IPS-20b (cell line): ENCODE measurements at regions not wholly inside any gene's neighbourhood (a gene's known extent, or its start where the extent isn't known, plus 50 kb on each side); places are given as distances from the start of the nearest gene placed in this dataset.

ENCODE experiments used
- H3K27ac ChIP-seq: one replicate; pipeline ENCODE4 v1.5.1; 2013; ENCODE audit warnings: low read length
- H3K27me3 ChIP-seq: 2 replicates; pipeline ENCODE4 v1.6.1; 2013; ENCODE audit warnings: mild to moderate bottlenecking, low read length, inconsistent platforms; ENCODE audit not compliant: insufficient read depth
- H3K36me3 ChIP-seq: 2 replicates; pipeline ENCODE4 v1.6.1; 2013; ENCODE audit warnings: low read depth, mild to moderate bottlenecking, inconsistent platforms, low read length, moderate library complexity; ENCODE audit not compliant: insufficient read depth
- H3K4me1 ChIP-seq: 2 replicates; pipeline ENCODE4 v1.6.1; 2013; ENCODE audit warnings: mild to moderate bottlenecking, control low read depth, inconsistent platforms, low read length, moderate library complexity; ENCODE audit not compliant: insufficient read depth
- H3K4me3 ChIP-seq: 2 replicates; pipeline ENCODE4 v1.5.1; 2013; ENCODE audit warnings: mild to moderate bottlenecking, low read length, inconsistent platforms
- H3K9ac ChIP-seq: 2 replicates; pipeline ENCODE4 v1.6.1; 2013; ENCODE audit warnings: low read depth, mild to moderate bottlenecking, inconsistent platforms, low read length, moderate library complexity
- H3K9me3 ChIP-seq: 2 replicates; pipeline ENCODE4 v1.6.1; 2013; ENCODE audit warnings: mild to moderate bottlenecking, low read depth, low read length, inconsistent platforms; ENCODE audit not compliant: insufficient read depth

- Histone ChIP-seq H3K27me3 (no peaks in the 10 kb centered on the region), H3K9ac (no peak overlapping the region), H3K4me1 (no peaks in the 10 kb centered on the region), H3K4me3 (no peak overlapping the region), H3K36me3 (no peaks in the 10 kb centered on the region), H3K9me3 (no peaks in the 10 kb centered on the region), H3K27ac (no peak overlapping the region)
These were observed 120.8 kb downstream of the EDN1 start for GRCh38 chr6:12410946-12411345.

- Histone ChIP-seq H3K36me3 (no peaks in the 10 kb centered on the region), H3K4me1 (no peaks in the 10 kb centered on the region), H3K9me3 (no peaks in the 10 kb centered on the region), H3K27ac (no peak overlapping the region), H3K9ac (no peak overlapping the region), H3K4me3 (no peak overlapping the region), H3K27me3 (no peaks in the 10 kb centered on the region)
These were observed 124.0 kb downstream of the EDN1 start for GRCh38 chr6:12414096-12414675.

- Histone ChIP-seq H3K9me3 (no peaks in the 10 kb centered on the region), H3K36me3 (no peaks in the 10 kb centered on the region), H3K4me1 (0 out of 2 replicates have a peak, but pooled peaks cover 2% of the 10 kb centered on the region), H3K9ac (no peak overlapping the region), H3K27ac (no peak overlapping the region), H3K4me3 (no peak overlapping the region), H3K27me3 (no peaks in the 10 kb centered on the region)
These were observed 125.9 kb downstream of the EDN1 start for GRCh38 chr6:12415980-12416598.

GRCh38 chr6:12417191-12417590 is 127.0 kb downstream of the EDN1 start:
- no peak overlapping the region for H3K9ac ChIP-seq

GRCh38 chr6:12418946-12419345 is 128.8 kb downstream of the EDN1 start:
- no peaks in the 10 kb centered on the region for H3K27me3 ChIP-seq
- no peak overlapping the region for H3K4me3 ChIP-seq
- no peak overlapping the region for H3K27ac ChIP-seq
- no peaks in the 10 kb centered on the region for H3K9me3 ChIP-seq
- H3K36me3 ChIP-seq: no peaks in the 10 kb centered on the region
- 0 out of 2 replicates have a peak, but pooled peaks cover 2% of the 10 kb centered on the region for H3K4me1 ChIP-seq
- H3K9ac ChIP-seq: no peak overlapping the region

More at GRCh38 chr6:12417191-12417590, 127.0 kb downstream of the EDN1 start:
- Histone ChIP-seq H3K4me3 (no peak overlapping the region), H3K36me3 (no peaks in the 10 kb centered on the region), H3K4me1 (0 out of 2 replicates have a peak, but pooled peaks cover 2% of the 10 kb centered on the region), H3K27ac (no peak overlapping the region), H3K27me3 (no peaks in the 10 kb centered on the region), H3K9me3 (no peaks in the 10 kb centered on the region)

- Histone ChIP-seq H3K4me3 (no peak overlapping the region), H3K27ac (no peak overlapping the region), H3K36me3 (no peaks in the 10 kb centered on the region), H3K27me3 (no peaks in the 10 kb centered on the region), H3K9ac (no peak overlapping the region), H3K4me1 (0 out of 2 replicates have a peak, but pooled peaks cover 2% of the 10 kb centered on the region), H3K9me3 (no peaks in the 10 kb centered on the region)
These were observed 129.6 kb downstream of the EDN1 start for GRCh38 chr6:12419631-12420272.

- H3K27me3 ChIP-seq: no peaks in the 10 kb centered on the region
- H3K9me3 ChIP-seq: no peaks in the 10 kb centered on the region
- H3K36me3 ChIP-seq: no peaks in the 10 kb centered on the region
- H3K4me1 ChIP-seq: 0 out of 2 replicates have a peak, but pooled peaks cover 2% of the 10 kb centered on the region
- no peak overlapping the region for H3K4me3 ChIP-seq
- H3K9ac ChIP-seq: no peak overlapping the region
- no peak overlapping the region for H3K27ac ChIP-seq
These were observed 130.5 kb downstream of the EDN1 start for GRCh38 chr6:12420626-12421025.

- H3K9me3 ChIP-seq: no peaks in the 10 kb centered on the region
- no peaks in the 10 kb centered on the region for H3K36me3 ChIP-seq
These were observed 131.4 kb downstream of the EDN1 start for GRCh38 chr6:12421596-12421995.

GRCh38 chr6:12422848-12423247 is 132.7 kb downstream of the EDN1 start:
- no peaks in the 10 kb centered on the region for H3K9me3 ChIP-seq
- no peak overlapping the region for H3K4me3 ChIP-seq
- no peaks in the 10 kb centered on the region for H3K36me3 ChIP-seq
- no peak overlapping the region for H3K9ac ChIP-seq
- H3K27me3 ChIP-seq: no peaks in the 10 kb centered on the region
- H3K27ac ChIP-seq: no peak overlapping the region
- H3K4me1 ChIP-seq: peaks cover 12% of the 10 kb centered on the region

More at GRCh38 chr6:12421596-12421995, 131.4 kb downstream of the EDN1 start:
- Histone ChIP-seq H3K4me3 (no peak overlapping the region), H3K27ac (no peak overlapping the region), H3K9ac (no peak overlapping the region), H3K27me3 (no peaks in the 10 kb centered on the region), H3K4me1 (peaks cover 7% of the 10 kb centered on the region; the same call in 1 of the 2 replicates)

GRCh38 chr6:12423832-12424231 is 133.7 kb downstream of the EDN1 start:
- no peak overlapping the region for H3K4me3 ChIP-seq
- no peak overlapping the region for H3K27ac ChIP-seq
- no peaks in the 10 kb centered on the region for H3K9me3 ChIP-seq
- no peak overlapping the region for H3K9ac ChIP-seq
- H3K36me3 ChIP-seq: no peaks in the 10 kb centered on the region
- H3K27me3 ChIP-seq: no peaks in the 10 kb centered on the region
- H3K4me1 ChIP-seq: peaks cover 15% of the 10 kb centered on the region

GRCh38 chr6:12426121-12426520 is 136.0 kb downstream of the EDN1 start:
- peaks cover 30% of the 10 kb centered on the region for H3K4me1 ChIP-seq
- no peaks in the 10 kb centered on the region for H3K36me3 ChIP-seq
- no peaks in the 10 kb centered on the region for H3K27me3 ChIP-seq
- no peak overlapping the region for H3K4me3 ChIP-seq
- no peaks in the 10 kb centered on the region for H3K9me3 ChIP-seq
- no peak overlapping the region for H3K27ac ChIP-seq
- no peak overlapping the region for H3K9ac ChIP-seq

GRCh38 chr6:12431023-12431422 is 140.9 kb downstream of the EDN1 start:
- Histone ChIP-seq H3K9me3 (peaks cover 12% of the 10 kb centered on the region), H3K27me3 (no peaks in the 10 kb centered on the region), H3K27ac (no peak overlapping the region), H3K4me3 (no peak overlapping the region), H3K9ac (no peak overlapping the region), H3K36me3 (no peaks in the 10 kb centered on the region), H3K4me1 (peaks cover 41% of the 10 kb centered on the region)
